DND-41 (cell line): ENCODE measurements at regions not wholly inside any gene's neighbourhood (a gene's known extent, or its start where the extent isn't known, plus 50 kb on each side); places are given as distances from the start of the nearest gene placed in this dataset.

Experiments used
- EZH2 ChIP-seq: IDR thresholded peaks from 3 replicates; pipeline ENCODE4 v1.6.1; 2012; ENCODE audit warnings: borderline replicate concordance, low read depth, mild to moderate bottlenecking, moderate library complexity, low read length, inconsistent platforms; ENCODE audit not compliant: severe bottlenecking
- TF ChIP-seq, protein P1 (sequence below): IDR thresholded peaks from 2 replicates; pipeline ENCODE4 v1.5.1; 2012; ENCODE audit warnings: borderline replicate concordance, low read length, moderate library complexity, mild to moderate bottlenecking; ENCODE audit not compliant: poor library complexity, severe bottlenecking; ENCODE audit errors: extremely low read depth

- TF ChIP-seq, protein P1, sequence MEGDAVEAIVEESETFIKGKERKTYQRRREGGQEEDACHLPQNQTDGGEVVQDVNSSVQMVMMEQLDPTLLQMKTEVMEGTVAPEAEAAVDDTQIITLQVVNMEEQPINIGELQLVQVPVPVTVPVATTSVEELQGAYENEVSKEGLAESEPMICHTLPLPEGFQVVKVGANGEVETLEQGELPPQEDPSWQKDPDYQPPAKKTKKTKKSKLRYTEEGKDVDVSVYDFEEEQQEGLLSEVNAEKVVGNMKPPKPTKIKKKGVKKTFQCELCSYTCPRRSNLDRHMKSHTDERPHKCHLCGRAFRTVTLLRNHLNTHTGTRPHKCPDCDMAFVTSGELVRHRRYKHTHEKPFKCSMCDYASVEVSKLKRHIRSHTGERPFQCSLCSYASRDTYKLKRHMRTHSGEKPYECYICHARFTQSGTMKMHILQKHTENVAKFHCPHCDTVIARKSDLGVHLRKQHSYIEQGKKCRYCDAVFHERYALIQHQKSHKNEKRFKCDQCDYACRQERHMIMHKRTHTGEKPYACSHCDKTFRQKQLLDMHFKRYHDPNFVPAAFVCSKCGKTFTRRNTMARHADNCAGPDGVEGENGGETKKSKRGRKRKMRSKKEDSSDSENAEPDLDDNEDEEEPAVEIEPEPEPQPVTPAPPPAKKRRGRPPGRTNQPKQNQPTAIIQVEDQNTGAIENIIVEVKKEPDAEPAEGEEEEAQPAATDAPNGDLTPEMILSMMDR = no peak
- TF ChIP-seq EZH2 = no peak
Measured at GRCh38 chr15:77836121-77836692, 203.5 kb upstream of the LINGO1 start.
